Panc1 (cell line): ENCODE measurements at regions not wholly inside any gene's neighbourhood (a gene's known extent, or its start where the extent isn't known, plus 50 kb on each side); places are given as distances from the start of the nearest gene placed in this dataset.

ENCODE experiments used
- ATAC-seq: fragments of 200-7000 bp; cut with Tn5 transposase; 2 replicates; pipeline ENCODE4 v1.9.1; 2020; ENCODE audit warnings: mild to moderate bottlenecking, moderate library complexity
- BruUV-seq: library from RNA; stranded (reverse); fragments of 400-500 nt; replicated peaks from 2 replicates; lab custom pipeline; 2021; lab: Mats Ljungman, UMichigan
- CTCF ChIA-PET: fragments of 300-600 bp; sonication (Branson Sonifier 250); formaldehyde crosslinking; loops from one replicate; lab custom pipeline; 2022; ENCODE audit warnings: antibody characterized with exemption; lab: Charles Lee
- POLR2A ChIA-PET: fragments of 300-600 bp; sonication (Branson Sonifier 250); formaldehyde crosslinking; loops from one replicate; lab custom pipeline; 2022; ENCODE audit warnings: antibody characterized with exemption; lab: Charles Lee
- DNase-seq: peaks from one replicate; pipeline ENCODE4 v3.0.0-alpha.2; 2010; ENCODE audit warnings: low read depth, low spot score
- H3K27ac ChIP-seq: 2 replicates; pipeline ENCODE4 v1.5.1; 2011; ENCODE audit warnings: mild to moderate bottlenecking, low read length, inconsistent platforms
- H3K27me3 ChIP-seq: fragments of 200-500 bp; sonication (Bioruptor generic); 2 replicates; pipeline ENCODE4 v1.6.0; 2014; ENCODE audit warnings: low read length, inconsistent platforms; ENCODE audit not compliant: control insufficient read depth, insufficient read depth
- H3K36me3 ChIP-seq: fragments of 200-500 bp; sonication (Bioruptor generic); 2 replicates; pipeline ENCODE4 v1.5.1; 2014; ENCODE audit warnings: inconsistent platforms, mild to moderate bottlenecking, low read length, moderate library complexity; ENCODE audit not compliant: control insufficient read depth, insufficient read depth
- H3K4me1 ChIP-seq: 2 replicates; pipeline ENCODE4 v1.5.1; 2011; ENCODE audit warnings: inconsistent platforms, mild to moderate bottlenecking, low read length, moderate library complexity; ENCODE audit not compliant: control insufficient read depth, insufficient read depth
- H3K4me3 ChIP-seq, 2 experiments: 2 replicates each; pipeline ENCODE4 v1.5.1; 2011 to 2012; ENCODE audit warnings: low read depth in 2 of 2, low read length in 2 of 2, mild to moderate bottlenecking in 2 of 2, inconsistent platforms in 1 of 2, moderate library complexity in 1 of 2
- H3K9me3 ChIP-seq: fragments of 200-500 bp; sonication (Bioruptor generic); 2 replicates; pipeline ENCODE4 v1.5.1; 2014; ENCODE audit warnings: low read depth, mild to moderate bottlenecking, inconsistent platforms, low read length, moderate library complexity; ENCODE audit not compliant: control insufficient read depth, insufficient read depth
- CTCF ChIP-seq: fragments of 450-650 bp; IDR thresholded peaks from 2 replicates; pipeline ENCODE4 v1.5.1; 2017; ENCODE audit warnings: mild to moderate bottlenecking
- POLR2AphosphoS5 ChIP-seq: IDR thresholded peaks from 2 replicates; pipeline ENCODE4 v1.6.1; 2012; ENCODE audit warnings: mild to moderate bottlenecking, low read depth, low read length, moderate library complexity
- REST ChIP-seq, 2 experiments: IDR thresholded peaks; 2 replicates each; pipeline ENCODE4 v1.6.1; 2011 to 2012; ENCODE audit warnings: low read depth in 2 of 2, control low read depth in 1 of 2, low read length in 1 of 2, mild to moderate bottlenecking in 1 of 2, moderate library complexity in 1 of 2; ENCODE audit not compliant: insufficient read depth in 1 of 2
- SIN3A ChIP-seq: IDR thresholded peaks from 2 replicates; pipeline ENCODE4 v1.6.1; 2012; ENCODE audit warnings: low read depth, mild to moderate bottlenecking, low read length, moderate library complexity, borderline replicate concordance; ENCODE audit not compliant: insufficient read depth
- TCF7L2 ChIP-seq: IDR thresholded peaks from 2 replicates; pipeline ENCODE4 v1.6.1; 2011; ENCODE audit warnings: mild to moderate bottlenecking, low read depth, low read length, inconsistent platforms
- in situ Hi-C: cut with HindIII; loops from 2 replicates; pipeline ENCODE4 v1.10.0; 2016; ENCODE audit warnings: low sequenced_read_pairs, low pct_unique_long_range_greater_than_20kb
- intact Hi-C: fragments of 100-400 bp; cut with micrococcal nuclease; formaldehyde crosslinking; loops from one replicate; pipeline ENCODE4 v1.10.0; 2022; ENCODE audit not compliant: unreplicated experiment

GRCh38 chr16:8113843-8114242 lies 476.5 kb downstream of the TMEM114 start:
- in situ Hi-C loops (no loop called here), intact Hi-C loops (no loop called here)
- Histone ChIP-seq H3K27ac (no peak overlapping the region), H3K4me3 (no peak overlapping the region), H3K9me3 (no peaks in the 10 kb centered on the region), H3K4me1 (no peaks in the 10 kb centered on the region), H3K27me3 (no peaks in the 10 kb centered on the region), H3K36me3 (no peaks in the 10 kb centered on the region)
- no TSS peak for BruUV-seq
- ChIA-PET POLR2A (no interaction called here), CTCF (no interaction called here)
- ATAC-seq, result no peak
- no peak for DNase-seq
- TF ChIP-seq SIN3A (no peak), REST (IDR thresholded peaks at IDR 0.05; ENCODE audit: insufficient read depth in 1 of 2, low read depth in 2 of 2, low read length in 1 of 2) (no peak), POLR2AphosphoS5 (no peak), TCF7L2 (no peak), CTCF (no peak)

- in situ Hi-C loops (no loop called here), intact Hi-C loops (no loop called here)
- TF ChIP-seq POLR2AphosphoS5 (no peak), TCF7L2 (no peak), CTCF (no peak), SIN3A (no peak), REST (IDR thresholded peaks at IDR 0.05; ENCODE audit: insufficient read depth in 1 of 2, low read depth in 2 of 2, low read length in 1 of 2) (no peak)
- H3K9me3 ChIP-seq, result no peaks in the 10 kb centered on the region
- H3K4me3 ChIP-seq, result no peak overlapping the region
- no peaks in the 10 kb centered on the region for H3K4me1 ChIP-seq
- CTCF ChIA-PET, result interaction anchor here (0.6 kb wide), 1 partner anchor 1310 kb away, joined by 3 read pairs; no protein-coding TSS in a partner anchor
- DNase-seq, result no peak
- H3K27me3 ChIP-seq, result no peaks in the 10 kb centered on the region
- POLR2A ChIA-PET, result no interaction called here
- no peaks in the 10 kb centered on the region for H3K36me3 ChIP-seq
- H3K27ac ChIP-seq, result no peak overlapping the region
- BruUV-seq, result no TSS peak
- ATAC-seq, result no peak
These were observed 479.5 kb downstream of the TMEM114 start for GRCh38 chr16:8110572-8111514.
